ENCODE measurements at regions not wholly inside any gene's neighbourhood (a gene's known extent, or its start where the extent isn't known, plus 50 kb on each side); places are given as distances from the start of the nearest gene placed in this dataset.

- TF ChIP-seq CTCF (IDR thresholded peaks at IDR 0.05; ENCODE audit: low read depth, low read length) (no peak), EZH2phosphoT487 (IDR thresholded peaks at IDR 0.05; ENCODE audit: low read depth) (no peak)
These were observed 1176.4 kb upstream of the EYS start for GRCh38 chr6:66883453-66883852.
